ENCODE measurements at regions not wholly inside any gene's neighbourhood (a gene's known extent, or its start where the extent isn't known, plus 50 kb on each side); places are given as distances from the start of the nearest gene placed in this dataset.
A peak's percentile ranks its signal among the peaks of the same experiment; 100 is the strongest.

- Mint-ChIP-seq H3K4me3 (no peak overlapping the region), H3K9me3 (peaks cover 17% of the 10 kb centered on the region)
- ATAC-seq (replicated peaks) = no peak
Observed at GRCh38 chr4:119715490-119716445, 87.2 kb upstream of the PDE5A start.

GRCh38 chr4:119709418-119709817 is 80.8 kb upstream of the PDE5A start:
- H3K4me3 Mint-ChIP-seq = no peak overlapping the region
- no peak for ATAC-seq (replicated peaks)
- H3K9me3 Mint-ChIP-seq = no peaks in the 10 kb centered on the region

More at GRCh38 chr4:119715490-119716445, 87.2 kb upstream of the PDE5A start:
- no peaks in the 10 kb centered on the region for H3K4me1 Mint-ChIP-seq
- H3K27ac Mint-ChIP-seq = no peak overlapping the region
- peaks cover 9% of the 10 kb centered on the region for H3K27me3 Mint-ChIP-seq
- no peaks in the 10 kb centered on the region for H3K36me3 Mint-ChIP-seq (ENCODE audit: low read depth)

DNA sequence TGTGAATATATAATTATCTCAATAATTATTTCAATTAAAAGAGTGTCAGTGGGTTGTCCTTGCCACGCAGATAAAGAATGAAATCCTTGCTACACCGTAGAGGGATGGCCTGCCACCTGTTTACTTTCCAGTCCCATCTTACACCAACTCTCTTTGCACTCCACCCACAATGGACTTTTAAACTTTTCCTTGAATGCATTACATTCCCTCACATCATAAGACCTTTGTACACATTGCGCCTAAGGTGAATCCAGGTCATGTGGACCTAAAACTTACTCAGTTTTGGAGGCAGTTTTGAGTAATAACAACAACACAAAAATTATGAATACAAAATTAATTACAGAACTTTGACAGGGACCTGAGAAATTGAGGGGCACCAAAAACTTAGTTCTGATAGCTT is 78.7 kb upstream of the PDE5A start:
- Mint-ChIP-seq H3K4me1 (no peaks in the 10 kb centered on the region), H3K4me3 (no peak overlapping the region), H3K27ac (no peak overlapping the region), H3K36me3 (ENCODE audit: low read depth) (no peaks in the 10 kb centered on the region), H3K9me3 (no peaks in the 10 kb centered on the region), H3K27me3 (peaks cover 4% of the 10 kb centered on the region)
- no peak for ATAC-seq (replicated peaks)

More at GRCh38 chr4:119709418-119709817, 80.8 kb upstream of the PDE5A start:
- H3K27me3 Mint-ChIP-seq = peaks cover 9% of the 10 kb centered on the region
- H3K4me1 Mint-ChIP-seq = no peaks in the 10 kb centered on the region
- H3K27ac Mint-ChIP-seq = no peak overlapping the region
- no peaks in the 10 kb centered on the region for H3K36me3 Mint-ChIP-seq (ENCODE audit: low read depth)

DNA sequence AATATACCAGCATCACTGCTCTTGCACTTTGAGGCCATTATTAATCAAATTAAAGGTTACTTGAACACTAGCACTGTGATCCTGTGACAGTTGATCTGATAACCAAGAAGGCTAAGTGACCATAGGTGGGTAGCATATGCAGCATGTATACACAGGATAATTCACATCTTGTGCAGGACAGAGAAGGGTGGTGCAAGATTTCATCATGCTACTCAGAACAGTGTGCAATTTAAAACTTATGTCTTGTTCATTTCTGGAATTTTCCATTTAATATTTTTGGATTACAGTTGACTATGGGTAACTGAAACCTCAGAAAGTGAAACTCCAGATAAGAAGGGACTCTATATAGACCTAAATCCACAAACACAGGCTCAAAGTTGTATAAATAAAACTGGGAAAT is 78.2 kb upstream of the PDE5A start:
- no peak overlapping the region for H3K4me3 Mint-ChIP-seq
- H3K36me3 Mint-ChIP-seq (ENCODE audit: low read depth) = no peaks in the 10 kb centered on the region
- no peaks in the 10 kb centered on the region for H3K9me3 Mint-ChIP-seq

GRCh38 chr4:119697887-119698393 is 69.3 kb upstream of the PDE5A start:
- no peaks in the 10 kb centered on the region for H3K9me3 Mint-ChIP-seq
- no peak overlapping the region for H3K4me3 Mint-ChIP-seq
- no peak overlapping the region for H3K27ac Mint-ChIP-seq
- no peaks in the 10 kb centered on the region for H3K36me3 Mint-ChIP-seq (ENCODE audit: low read depth)
- peak; percentile 52 for ATAC-seq (replicated peaks)
- H3K4me1 Mint-ChIP-seq = no peaks in the 10 kb centered on the region
- peaks cover 14% of the 10 kb centered on the region for H3K27me3 Mint-ChIP-seq

More for the DNA sequence above, 78.2 kb upstream of the PDE5A start:
- H3K27ac Mint-ChIP-seq = no peak overlapping the region
- H3K27me3 Mint-ChIP-seq = peaks cover 4% of the 10 kb centered on the region
- ATAC-seq (replicated peaks) = no peak
- H3K4me1 Mint-ChIP-seq = no peaks in the 10 kb centered on the region

DNA sequence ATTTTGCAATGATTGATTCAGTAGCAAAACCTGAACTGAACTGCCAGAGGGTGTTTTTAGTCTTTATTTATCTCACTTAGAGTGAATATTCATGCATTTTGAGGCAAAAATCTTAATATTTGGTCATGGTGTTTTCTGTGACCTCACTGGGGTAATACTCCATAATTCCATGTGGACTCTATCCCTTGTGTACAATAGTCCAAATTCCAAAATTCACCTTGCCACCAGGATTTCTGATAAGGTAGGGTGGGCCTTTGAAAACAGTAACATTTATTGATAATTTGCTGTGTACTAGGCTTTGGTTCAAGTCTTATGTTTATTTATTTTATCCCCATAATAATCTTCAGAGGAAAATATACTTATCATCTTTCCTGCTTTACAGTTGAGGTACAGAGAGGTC is 68.4 kb upstream of the PDE5A start:
- Mint-ChIP-seq H3K4me1 (no peaks in the 10 kb centered on the region), H3K27ac (no peak overlapping the region), H3K36me3 (ENCODE audit: low read depth) (no peaks in the 10 kb centered on the region), H3K27me3 (peaks cover 17% of the 10 kb centered on the region), H3K4me3 (no peak overlapping the region), H3K9me3 (no peaks in the 10 kb centered on the region)
- no peak for ATAC-seq (replicated peaks)

DNA sequence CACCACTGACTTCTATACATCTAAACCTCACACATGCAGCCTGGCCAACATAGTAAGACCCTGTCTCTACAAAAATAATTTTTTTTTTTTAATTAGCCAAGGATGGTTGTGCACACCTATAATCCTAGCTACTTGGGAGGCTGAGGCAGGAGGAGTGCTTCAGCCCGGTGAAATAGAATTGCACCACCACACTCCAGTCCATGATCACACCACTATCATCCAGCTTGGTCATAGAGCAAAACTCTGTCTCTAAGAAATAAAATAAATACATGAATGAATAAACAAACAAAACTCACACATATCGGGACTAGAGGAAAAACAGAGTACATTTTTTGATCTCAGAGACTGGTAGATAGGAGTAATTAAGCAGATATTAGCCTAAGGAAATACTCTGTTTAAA is 66.6 kb upstream of the PDE5A start:
- no peak for ATAC-seq (replicated peaks)
- H3K27me3 Mint-ChIP-seq = peaks cover 25% of the 10 kb centered on the region

DNA sequence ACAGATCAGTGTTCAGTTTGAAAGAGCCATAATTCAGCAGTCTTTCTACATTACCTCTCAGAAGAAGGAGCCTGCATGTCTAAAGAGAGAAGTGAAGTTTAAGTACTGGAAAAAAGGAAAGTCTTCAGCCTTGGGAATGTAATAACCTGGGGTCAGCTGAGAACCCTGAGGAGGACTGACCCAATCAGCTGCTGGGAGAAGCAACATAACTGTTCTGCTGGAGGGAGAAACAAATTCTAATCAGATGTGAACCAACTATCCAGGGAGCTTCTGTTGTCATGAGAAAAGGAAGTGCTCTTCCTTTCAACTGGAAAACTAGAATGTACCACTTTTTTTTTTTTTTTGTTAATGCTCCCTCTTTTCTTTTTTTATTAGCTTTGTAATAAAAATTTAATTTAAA is 64.5 kb upstream of the PDE5A start:
- H3K4me1 Mint-ChIP-seq = no peaks in the 10 kb centered on the region
- H3K27me3 Mint-ChIP-seq = peaks cover 25% of the 10 kb centered on the region
- no peaks in the 10 kb centered on the region for H3K36me3 Mint-ChIP-seq (ENCODE audit: low read depth)
- H3K9me3 Mint-ChIP-seq = peaks cover 5% of the 10 kb centered on the region
- no peak overlapping the region for H3K27ac Mint-ChIP-seq
- ATAC-seq (replicated peaks) = no peak
- no peak overlapping the region for H3K4me3 Mint-ChIP-seq

More for the DNA sequence above, 66.6 kb upstream of the PDE5A start:
- Mint-ChIP-seq H3K4me1 (no peaks in the 10 kb centered on the region), H3K36me3 (ENCODE audit: low read depth) (no peaks in the 10 kb centered on the region), H3K9me3 (peaks cover 5% of the 10 kb centered on the region), H3K4me3 (no peak overlapping the region), H3K27ac (no peak overlapping the region)

GRCh38 chr4:119692001-119692400 is 63.4 kb upstream of the PDE5A start:
- peaks cover 5% of the 10 kb centered on the region for H3K9me3 Mint-ChIP-seq
- H3K4me3 Mint-ChIP-seq = no peak overlapping the region
- no peak for ATAC-seq (replicated peaks)
- H3K27ac Mint-ChIP-seq = no peak overlapping the region
- no peaks in the 10 kb centered on the region for H3K4me1 Mint-ChIP-seq
- peaks cover 25% of the 10 kb centered on the region for H3K27me3 Mint-ChIP-seq
- H3K36me3 Mint-ChIP-seq (ENCODE audit: low read depth) = no peaks in the 10 kb centered on the region

DNA sequence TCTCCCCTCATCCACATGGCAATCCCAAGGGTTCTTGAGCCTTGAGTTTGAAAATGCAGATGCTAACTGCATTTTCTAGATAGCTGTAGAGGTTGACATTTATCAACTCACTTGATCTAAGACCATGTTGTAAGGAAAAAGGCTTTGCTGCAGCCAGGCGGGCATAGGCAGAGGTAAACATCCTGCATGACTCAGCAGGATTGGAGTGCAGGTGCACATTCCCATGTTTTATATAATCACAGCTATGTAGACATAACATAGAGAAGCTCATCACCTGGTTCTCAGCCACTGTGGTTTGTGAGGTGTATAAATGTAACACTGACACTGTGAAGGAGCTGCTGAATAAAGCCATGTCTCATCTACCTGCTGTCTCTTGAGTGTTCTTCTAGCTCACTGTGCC is 62.3 kb upstream of the PDE5A start:
- H3K4me1 Mint-ChIP-seq = no peaks in the 10 kb centered on the region
- H3K36me3 Mint-ChIP-seq (ENCODE audit: low read depth) = no peaks in the 10 kb centered on the region
- H3K9me3 Mint-ChIP-seq = peaks cover 5% of the 10 kb centered on the region
- no peak overlapping the region for H3K27ac Mint-ChIP-seq
- no peak overlapping the region for H3K4me3 Mint-ChIP-seq
- H3K27me3 Mint-ChIP-seq = peaks cover 29% of the 10 kb centered on the region
- ATAC-seq (replicated peaks) = no peak

- peaks cover 5% of the 10 kb centered on the region for H3K9me3 Mint-ChIP-seq
- no peaks in the 10 kb centered on the region for H3K4me1 Mint-ChIP-seq
- no peak overlapping the region for H3K4me3 Mint-ChIP-seq
- ATAC-seq (replicated peaks) = no peak
- H3K36me3 Mint-ChIP-seq (ENCODE audit: low read depth) = no peaks in the 10 kb centered on the region
- no peak overlapping the region for H3K27ac Mint-ChIP-seq
- peaks cover 21% of the 10 kb centered on the region for H3K27me3 Mint-ChIP-seq
Observed at GRCh38 chr4:119688446-119688845, 59.8 kb upstream of the PDE5A start.

GRCh38 chr4:119684463-119684862 is 55.9 kb upstream of the PDE5A start:
- Mint-ChIP-seq H3K9me3 (no peaks in the 10 kb centered on the region), H3K4me3 (no peak overlapping the region), H3K4me1 (no peaks in the 10 kb centered on the region), H3K36me3 (ENCODE audit: low read depth) (no peaks in the 10 kb centered on the region), H3K27me3 (peaks cover 14% of the 10 kb centered on the region), H3K27ac (no peak overlapping the region)
- no peak for ATAC-seq (replicated peaks)

DNA sequence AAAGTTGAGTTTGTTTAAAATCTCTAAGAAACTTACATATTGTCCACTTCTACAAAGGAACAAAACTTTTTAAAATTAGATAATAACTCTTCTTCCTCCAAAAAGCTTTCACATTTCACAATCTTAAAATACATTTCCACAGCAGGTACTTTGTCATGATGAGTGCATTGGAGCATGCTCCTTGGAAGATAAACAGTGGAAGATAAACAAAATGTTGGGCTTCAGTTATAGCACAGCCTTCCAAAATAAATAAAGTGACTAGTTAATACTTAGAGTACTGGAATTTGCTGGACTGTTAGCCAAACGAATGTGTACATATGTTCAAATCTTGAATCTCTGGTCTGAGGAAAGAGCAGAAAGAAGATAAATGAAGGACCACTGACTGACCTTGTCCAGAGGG is 54.9 kb upstream of the PDE5A start:
- Mint-ChIP-seq H3K36me3 (ENCODE audit: low read depth) (no peaks in the 10 kb centered on the region), H3K4me3 (no peak overlapping the region), H3K9me3 (no peaks in the 10 kb centered on the region), H3K27me3 (peaks cover 8% of the 10 kb centered on the region), H3K4me1 (no peaks in the 10 kb centered on the region), H3K27ac (no peak overlapping the region)
- no peak for ATAC-seq (replicated peaks)

GRCh38 chr4:119682099-119682498 is 53.5 kb upstream of the PDE5A start:
- no peak for ATAC-seq (replicated peaks)
- Mint-ChIP-seq H3K4me1 (no peaks in the 10 kb centered on the region), H3K4me3 (no peak overlapping the region), H3K27me3 (peaks cover 8% of the 10 kb centered on the region), H3K9me3 (no peaks in the 10 kb centered on the region), H3K36me3 (ENCODE audit: low read depth) (no peaks in the 10 kb centered on the region), H3K27ac (no peak overlapping the region)

GRCh38 chr4:119679251-119679650 is 50.6 kb upstream of the PDE5A start:
- H3K27ac Mint-ChIP-seq = no peak overlapping the region
- H3K9me3 Mint-ChIP-seq = no peaks in the 10 kb centered on the region
- H3K4me3 Mint-ChIP-seq = no peak overlapping the region
- H3K27me3 Mint-ChIP-seq = peaks cover 4% of the 10 kb centered on the region
- H3K4me1 Mint-ChIP-seq = no peaks in the 10 kb centered on the region
- no peaks in the 10 kb centered on the region for H3K36me3 Mint-ChIP-seq (ENCODE audit: low read depth)
- no peak for ATAC-seq (replicated peaks)
